Activated CD4-positive, alpha-beta T cell treated with anti-CD3 and anti-CD28 coated beads, Interleukin-2, amount 50 U/mL, for 4 hours (primary cell): ENCODE measurements at regions not wholly inside any gene's neighbourhood (a gene's known extent, or its start where the extent isn't known, plus 50 kb on each side); places are given as distances from the start of the nearest gene placed in this dataset.

Experiments used
- DNase-seq, 2 experiments: peaks; one replicate each; pipeline ENCODE4 v3.0.0-alpha.2; 2020

GRCh38 chr4:24476282-24476681 lies 108.1 kb downstream of the DHX15 start:
- DNase-seq, result no peak

- no peak for DNase-seq
These were observed 108.6 kb downstream of the DHX15 start for GRCh38 chr4:24475756-24476155.

- no peak for DNase-seq
These were observed 111.0 kb downstream of the DHX15 start for GRCh38 chr4:24473309-24473721.

- DNase-seq, result peak; percentile 43 to 52
These were observed 111.6 kb downstream of the DHX15 start for GRCh38 chr4:24472514-24473308.

- DNase-seq, result no peak
These were observed 112.2 kb downstream of the DHX15 start for GRCh38 chr4:24472161-24472510.

- DNase-seq, result no peak
These were observed 112.7 kb downstream of the DHX15 start for GRCh38 chr4:24471486-24472160.

GRCh38 chr4:24470666-24471485 lies 113.5 kb downstream of the DHX15 start:
- DNase-seq, result peak; percentile 16 to 24

- no peak for DNase-seq
These were observed 116.3 kb downstream of the DHX15 start for GRCh38 chr4:24468071-24468470.

- no peak for DNase-seq
These were observed 119.8 kb downstream of the DHX15 start for GRCh38 chr4:24464566-24464965.

- no peak for DNase-seq
These were observed 127.9 kb downstream of the DHX15 start for GRCh38 chr4:24456431-24456830.

GRCh38 chr4:24453951-24454350 lies 130.4 kb downstream of the DHX15 start:
- DNase-seq, result no peak

- DNase-seq, result no peak
These were observed 132.5 kb downstream of the DHX15 start for GRCh38 chr4:24451870-24452269.

- no peak for DNase-seq
These were observed 141.2 kb downstream of the DHX15 start for GRCh38 chr4:24443200-24443599.

- no peak for DNase-seq
These were observed 143.6 kb downstream of the DHX15 start for GRCh38 chr4:24440765-24441164.

GRCh38 chr4:24434241-24434640 lies 150.1 kb downstream of the DHX15 start:
- no peak for DNase-seq

- DNase-seq, result no peak
These were observed 150.7 kb downstream of the DHX15 start for GRCh38 chr4:24433515-24434214.

- no peak for DNase-seq
These were observed 155.5 kb downstream of the DHX15 start for GRCh38 chr4:24428850-24429249.

GRCh38 chr4:24426557-24426956 lies 157.8 kb downstream of the DHX15 start:
- no peak for DNase-seq

- no peak for DNase-seq
These were observed 158.5 kb downstream of the DHX15 start for GRCh38 chr4:24425863-24426262.

- no peak for DNase-seq
These were observed 160.7 kb downstream of the DHX15 start for GRCh38 chr4:24423670-24424069.

GRCh38 chr4:24422644-24423043 lies 161.7 kb downstream of the DHX15 start:
- no peak for DNase-seq

GRCh38 chr4:24419181-24420034 lies 164.9 kb downstream of the DHX15 start:
- peak; percentile 50 to 61 for DNase-seq
